ENCODE measurements at regions not wholly inside any gene's neighbourhood (a gene's known extent, or its start where the extent isn't known, plus 50 kb on each side); places are given as distances from the start of the nearest gene placed in this dataset.

DNA sequence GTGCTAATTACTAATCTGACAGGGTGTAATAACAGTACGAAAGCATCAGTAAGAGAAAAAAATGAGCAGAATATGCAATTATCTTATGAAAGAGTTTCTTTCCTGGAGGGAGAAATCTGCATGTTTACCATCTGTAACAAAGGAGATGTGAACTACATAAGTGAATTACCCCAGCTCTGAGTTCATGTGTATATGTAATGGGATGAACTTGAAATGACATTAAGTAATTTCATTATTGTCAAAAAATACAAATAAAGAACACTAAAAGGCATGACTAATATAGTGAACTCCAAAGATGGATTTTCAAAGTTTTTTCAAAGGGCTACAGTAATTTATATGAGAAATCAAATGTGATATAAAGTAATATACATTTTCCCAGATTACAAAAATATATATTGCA lies 944.0 kb downstream of the MAT2B start:
- no peak for TF ChIP-seq EZH2 (IDR thresholded peaks at IDR 0.05; ENCODE audit: insufficient read depth, poor library complexity, severe bottlenecking)
- TF ChIP-seq EZH2phosphoT487 (IDR thresholded peaks at IDR 0.05; ENCODE audit: insufficient read depth, low read depth) = no peak
